Activated CD8-positive, alpha-beta memory T cell treated with anti-CD3 and anti-CD28 coated beads, Interleukin-2, amount 50 U/mL, for 48 hours (primary cell): ENCODE measurements at regions not wholly inside any gene's neighbourhood (a gene's known extent, or its start where the extent isn't known, plus 50 kb on each side); places are given as distances from the start of the nearest gene placed in this dataset.

Experiments
- DNase-seq: peaks from one replicate; pipeline ENCODE4 v3.0.0-alpha.2; 2020

GRCh38 chr1:163824006-163824405 is 502.3 kb downstream of the NUF2 start:
- no peak for DNase-seq

- DNase-seq: no peak
Observed at GRCh38 chr1:163824490-163824889, 502.7 kb downstream of the NUF2 start.

- no peak for DNase-seq
Observed at GRCh38 chr1:163826500-163826899, 504.7 kb downstream of the NUF2 start.

GRCh38 chr1:163834778-163835177 is 513.0 kb downstream of the NUF2 start:
- DNase-seq: no peak

- no peak for DNase-seq
Observed at GRCh38 chr1:163836481-163836880, 514.7 kb downstream of the NUF2 start.

- no peak for DNase-seq
Observed at GRCh38 chr1:163837206-163837605, 515.5 kb downstream of the NUF2 start.

GRCh38 chr1:163842571-163842970 is 520.8 kb downstream of the NUF2 start:
- no peak for DNase-seq

GRCh38 chr1:163844459-163844858 is 522.7 kb downstream of the NUF2 start:
- no peak for DNase-seq

GRCh38 chr1:163845279-163845678 is 523.5 kb downstream of the NUF2 start:
- no peak for DNase-seq

GRCh38 chr1:163863731-163864130 is 542.0 kb downstream of the NUF2 start:
- no peak for DNase-seq

- no peak for DNase-seq
Observed at GRCh38 chr1:163864207-163864606, 542.5 kb downstream of the NUF2 start.

- no peak for DNase-seq
Observed at GRCh38 chr1:163866564-163866963, 544.8 kb downstream of the NUF2 start.

- DNase-seq: no peak
Observed at GRCh38 chr1:163870666-163871065, 548.9 kb downstream of the NUF2 start.

GRCh38 chr1:163872067-163872466 is 550.3 kb downstream of the NUF2 start:
- DNase-seq: no peak

- no peak for DNase-seq
Observed at GRCh38 chr1:163874070-163874469, 552.3 kb downstream of the NUF2 start.

- DNase-seq: no peak
Observed at GRCh38 chr1:163875200-163875926, 553.6 kb downstream of the NUF2 start.

GRCh38 chr1:163875927-163876320 is 554.2 kb downstream of the NUF2 start:
- no peak for DNase-seq

- no peak for DNase-seq
Observed at GRCh38 chr1:163876546-163876945, 554.8 kb downstream of the NUF2 start.

- no peak for DNase-seq
Observed at GRCh38 chr1:163877016-163877415, 555.3 kb downstream of the NUF2 start.

- no peak for DNase-seq
Observed at GRCh38 chr1:163885510-163885909, 563.8 kb downstream of the NUF2 start.

GRCh38 chr1:163896001-163896400 is 574.2 kb downstream of the NUF2 start:
- DNase-seq: no peak

GRCh38 chr1:163897412-163898155 is 575.8 kb downstream of the NUF2 start:
- DNase-seq: no peak

GRCh38 chr1:163906283-163906682 is 584.5 kb downstream of the NUF2 start:
- DNase-seq: no peak

GRCh38 chr1:163912170-163912884 is 590.6 kb downstream of the NUF2 start:
- DNase-seq: no peak
